Stomach (tissue), 8 donors: ENCODE measurements at regions not wholly inside any gene's neighbourhood (a gene's known extent, or its start where the extent isn't known, plus 50 kb on each side); places are given as distances from the start of the nearest gene placed in this dataset.

ENCODE experiments used
- DNase-seq, 2 donors: peaks; one replicate each; pipeline versions ENCODE4 v3.0.0 to v3.0.0-alpha.2; 2013 to 2019
- H3K27ac ChIP-seq, 5 donors: fragments of 200-600 bp in 4 of 5; sonication (generic) in 4 of 5; one replicate each; pipeline ENCODE4 v1.5.1; 2013 to 2019; ENCODE audit warnings: mild to moderate bottlenecking in 1 of 5, moderate library complexity in 1 of 5
- H3K27me3 ChIP-seq, 3 donors: fragments of 200-600 bp; sonication (generic); one replicate each; pipeline ENCODE4 v1.5.1; 2017 to 2019; ENCODE audit warnings: mixed run types in 1 of 3
- H3K36me3 ChIP-seq, 4 donors: fragments of 200-600 bp; sonication (generic); 1 replicate in 3 of 4; 2 replicates in 1 of 4; pipeline ENCODE4 v1.5.1; 2016 to 2019
- H3K4me1 ChIP-seq, 4 donors: fragments of 200-600 bp; sonication (generic); one replicate each; pipeline ENCODE4 v1.5.1; 2016 to 2019
- H3K4me3 ChIP-seq, 4 donors: fragments of 200-600 bp; sonication (generic) in 3 of 4; one replicate each; pipeline ENCODE4 v1.5.1; 2016 to 2019; ENCODE audit warnings: mild to moderate bottlenecking in 1 of 4
- H3K9me3 ChIP-seq, 4 donors: fragments of 200-600 bp; sonication (generic); one replicate each; pipeline ENCODE4 v1.5.1; 2016 to 2019
- CTCF ChIP-seq, 7 experiments: fragments of 450-650 bp in 4 of 7; fragments of 200-600 bp in 3 of 7; sonication (generic) in 3 of 7; IDR thresholded peaks; one replicate each; pipeline ENCODE4 v1.5.1; 2016 to 2019; ENCODE audit warnings: antibody characterized with exemption in 7 of 7, control low read depth in 2 of 7, mild to moderate bottlenecking in 1 of 7
- EP300 ChIP-seq: sonication (generic); formaldehyde crosslinking; IDR thresholded peaks from one replicate; pipeline ENCODE4 v1.6.1; 2017; ENCODE audit warnings: antibody characterized with exemption
- POLR2A ChIP-seq, 4 donors: fragments of 450-650 bp; IDR thresholded peaks; one replicate each; pipeline ENCODE4 v1.6.1; 2016; ENCODE audit warnings: antibody characterized with exemption in 4 of 4, control low read depth in 2 of 4, mild to moderate bottlenecking in 1 of 4, moderate library complexity in 1 of 4
- POLR2AphosphoS5 ChIP-seq, 3 donors: sonication (generic); formaldehyde crosslinking; IDR thresholded peaks; one replicate each; pipeline ENCODE4 v1.6.1; 2016; ENCODE audit warnings: antibody characterized with exemption in 3 of 3
- WGBS, 5 donors: extraction: QIAGEN DNeasy Blood & Tissue Kit in 3 of 5; methylation state at CpG; one replicate each; pipeline versions ENCODE4 v1.1.5 to v1.1.7; 2013 to 2018; 5-methylcytosine and 5-hydroxymethylcytosine counted together
- intact Hi-C: fragments of 100-400 bp; cut with DNase I; formaldehyde crosslinking; loops from one replicate; pipeline ENCODE4 v1.15.1; 2023; ENCODE audit warnings: low total_unique reads
- donor health status: healthy with polysubstance abuse.
- donor health status: Bipolar disorder and iron deficiency.
- donor health status: healthy.

- no peaks in the 10 kb centered on the region for H3K27me3 ChIP-seq
- TF ChIP-seq CTCF (IDR thresholded peaks at IDR 0.05) (no peak), EP300 (no peak), POLR2AphosphoS5 (IDR thresholded peaks at IDR 0.05) (no peak), POLR2A (IDR thresholded peaks at IDR 0.05) (no peak)
- H3K4me1 ChIP-seq: peaks cover 26 to 36% (median 33%) of the 10 kb centered on the region in 4 donors
- WGBS, 5 donors: 36 to 64% (median 51%) methylated on average over 3 of the region's 3 CpGs
- no peak for DNase-seq
- no peaks in the 10 kb centered on the region for H3K9me3 ChIP-seq
- no peaks in the 10 kb centered on the region for H3K36me3 ChIP-seq
- peak overlapping the region in 1 of 4 donors; percentile 7 for H3K4me3 ChIP-seq
- H3K27ac ChIP-seq: peak overlapping the region in 4 of 5 donors; percentile 49 to 73 (median 65)
- intact Hi-C loops: no loop called here
Measured at GRCh38 chr17:72447251-72447640, 326.4 kb downstream of the SOX9 start.

GRCh38 chr17:72448019-72448418 lies 327.2 kb downstream of the SOX9 start:
- DNase-seq: no peak
- intact Hi-C loops: no loop called here
- no peaks in the 10 kb centered on the region for H3K36me3 ChIP-seq
- TF ChIP-seq EP300 (no peak), POLR2AphosphoS5 (IDR thresholded peaks at IDR 0.05) (no peak), POLR2A (IDR thresholded peaks at IDR 0.05) (no peak), CTCF (IDR thresholded peaks at IDR 0.05) (no peak)
- H3K4me1 ChIP-seq: peaks cover 26 to 43% (median 36%) of the 10 kb centered on the region in 4 donors
- 52 to 74% (median 59%) methylated on average over 2 of the region's 2 CpGs for WGBS, 5 donors
- no peak overlapping the region for H3K4me3 ChIP-seq
- H3K27ac ChIP-seq: no peak overlapping the region
- H3K27me3 ChIP-seq: no peaks in the 10 kb centered on the region
- H3K9me3 ChIP-seq: no peaks in the 10 kb centered on the region

- Histone ChIP-seq H3K27ac (no peak overlapping the region), H3K36me3 (no peaks in the 10 kb centered on the region), H3K4me1 (peaks cover under 1 to 23% (median 14%) of the 10 kb centered on the region in 4 donors), H3K9me3 (no peaks in the 10 kb centered on the region), H3K4me3 (no peak overlapping the region), H3K27me3 (no peaks in the 10 kb centered on the region)
- no peak for TF ChIP-seq EP300
- no peak for TF ChIP-seq CTCF (IDR thresholded peaks at IDR 0.05)
- TF ChIP-seq POLR2A (IDR thresholded peaks at IDR 0.05): no peak
- no peak for TF ChIP-seq POLR2AphosphoS5 (IDR thresholded peaks at IDR 0.05)
- intact Hi-C loops: loop anchor here (10.0 kb wide), 1 partner anchor 338 kb away; no protein-coding TSS in a partner anchor
- DNase-seq: no peak
- 57 to 72% (median 62%) methylated on average over 5 of the region's 5 CpGs for WGBS, 5 donors
Measured at GRCh38 chr17:72452286-72453173, 331.7 kb downstream of the SOX9 start.

GRCh38 chr17:72454342-72454741 lies 333.5 kb downstream of the SOX9 start:
- TF ChIP-seq CTCF (IDR thresholded peaks at IDR 0.05) (no peak), POLR2A (IDR thresholded peaks at IDR 0.05) (no peak), POLR2AphosphoS5 (IDR thresholded peaks at IDR 0.05) (no peak), EP300 (no peak)
- DNase-seq: no peak
- WGBS, 5 donors: 91 to 97% (median 94%) methylated on average over 4 of the region's 4 CpGs

More at GRCh38 chr17:72454342-72454741, 333.5 kb downstream of the SOX9 start:
- no peaks in the 10 kb centered on the region for H3K9me3 ChIP-seq
- peaks cover 0 to 25% (median 14%) of the 10 kb centered on the region in 4 donors for H3K4me1 ChIP-seq
- no peak overlapping the region for H3K4me3 ChIP-seq
- H3K36me3 ChIP-seq: no peaks in the 10 kb centered on the region
- H3K27ac ChIP-seq: no peak overlapping the region
- intact Hi-C loops: loop anchor here (10.0 kb wide), 1 partner anchor 340 kb away; no protein-coding TSS in a partner anchor
- H3K27me3 ChIP-seq: no peaks in the 10 kb centered on the region
